B cell (primary cell): ENCODE measurements at regions not wholly inside any gene's neighbourhood (a gene's known extent, or its start where the extent isn't known, plus 50 kb on each side); places are given as distances from the start of the nearest gene placed in this dataset.

Experiments used
- ATAC-seq: fragments of 200-7000 bp; cut with Tn5 transposase; one replicate; pipeline ENCODE4 v1.10.0; 2021; ENCODE audit warnings: low read depth, mild to moderate bottlenecking, moderate number of reproducible peaks, moderate library complexity
- CTCF ChIA-PET: fragments of 350-600 bp; sonication (Branson Sonifier 250); formaldehyde crosslinking; loops from one replicate; lab custom pipeline; 2021; ENCODE audit warnings: antibody characterized with exemption, inconsistent platforms; lab: Charles Lee
- POLR2A ChIA-PET: fragments of 350-600 bp; sonication (Branson Sonifier 250); formaldehyde crosslinking; loops from one replicate; lab custom pipeline; 2021; ENCODE audit warnings: antibody characterized with exemption; lab: Charles Lee
- DNase-seq: peaks from one replicate; pipeline ENCODE4 v3.0.0; 2013
- H2AFZ ChIP-seq: 2 replicates; pipeline ENCODE4 v1.6.1; 2012; ENCODE audit warnings: mild to moderate bottlenecking, low read depth, low read length; ENCODE audit not compliant: insufficient read depth, poor library complexity, severe bottlenecking
- H3K27ac ChIP-seq, 2 donors: 1 replicate in 1 of 2; 2 replicates in 1 of 2; pipeline ENCODE4 v1.5.1; 2012 to 2013; ENCODE audit warnings: low read length in 2 of 2, mild to moderate bottlenecking in 2 of 2, moderate library complexity in 1 of 2
- H3K27me3 ChIP-seq, 4 experiments: fragments of 200-600 bp in 1 of 4; sonication (generic) in 1 of 4; replicated peaks in 1 of 4; 1 replicate in 2 of 4; 2 replicates in 2 of 4; pipeline versions ENCODE4 v1.6.1 to v1.7.0; 2013 to 2016; ENCODE audit warnings: low read length in 3 of 4, mild to moderate bottlenecking in 2 of 4, mixed read lengths in 1 of 4, moderate library complexity in 1 of 4; ENCODE audit not compliant: insufficient read depth in 4 of 4, control insufficient read depth in 3 of 4; ENCODE audit errors: control extremely low read depth in 1 of 4
- H3K36me3 ChIP-seq, 2 experiments: replicated peaks in 1 of 2; 1 replicate in 1 of 2; 2 replicates in 1 of 2; pipeline versions ENCODE4 v1.6.1 to v1.7.1; 2013; ENCODE audit warnings: low read length in 1 of 2; ENCODE audit not compliant: insufficient read depth in 2 of 2, control insufficient read depth in 1 of 2; ENCODE audit errors: control extremely low read depth in 1 of 2, extremely low read depth in 1 of 2
- H3K4me1 ChIP-seq, 2 donors: fragments of 200-600 bp in 1 of 2; sonication (generic) in 1 of 2; 1 replicate in 1 of 2; 2 replicates in 1 of 2; pipeline versions ENCODE4 v1.5.1 to v1.6.1; 2013 to 2017; ENCODE audit warnings: low read length in 2 of 2; ENCODE audit not compliant: control insufficient read depth in 2 of 2, insufficient read depth in 2 of 2
- H3K4me2 ChIP-seq: replicated peaks from 2 replicates; pipeline ENCODE3; 2012; ENCODE audit warnings: mild to moderate bottlenecking, low read depth, low read length; ENCODE audit not compliant: poor library complexity, severe bottlenecking
- H3K4me3 ChIP-seq, 5 experiments: fragments of 200-600 bp in 1 of 5; sonication (generic) in 1 of 5; 1 replicate in 3 of 5; 2 replicates in 2 of 5; pipeline versions ENCODE4 v1.5.1 to v1.7.0; 2011 to 2016; ENCODE audit warnings: low read length in 4 of 5, mild to moderate bottlenecking in 4 of 5, low read depth in 2 of 5, control low read depth in 1 of 5, moderate library complexity in 1 of 5; ENCODE audit not compliant: insufficient read depth in 1 of 5; ENCODE audit errors: control extremely low read depth in 1 of 5, extremely low read depth in 1 of 5
- H3K79me2 ChIP-seq: fragments of 200-600 bp; sonication (generic); one replicate; pipeline ENCODE4 v1.6.0; 2016; ENCODE audit warnings: low read length; ENCODE audit not compliant: control insufficient read depth, insufficient read depth
- H3K9ac ChIP-seq: fragments of 200-600 bp; sonication (generic); 2 replicates; pipeline ENCODE4 v1.6.1; 2017; ENCODE audit warnings: mild to moderate bottlenecking, low read length, moderate library complexity
- H3K9me3 ChIP-seq, 3 donors: one replicate each; pipeline versions ENCODE4 v1.6.1 to v1.7.1; 2013; ENCODE audit warnings: low read length in 2 of 3; ENCODE audit not compliant: control insufficient read depth in 2 of 3, insufficient read depth in 1 of 3; ENCODE audit errors: control extremely low read depth in 1 of 3
- H4K20me1 ChIP-seq: 2 replicates; pipeline ENCODE4 v1.6.0; 2012; ENCODE audit warnings: mild to moderate bottlenecking, low read length; ENCODE audit not compliant: insufficient read depth, control insufficient read depth, poor library complexity, severe bottlenecking
- H3K27ac Mint-ChIP-seq: one replicate; pipeline ENCODE4 v1.8.0; 2021; ENCODE audit warnings: mixed read lengths
- H3K27me3 Mint-ChIP-seq: one replicate; pipeline ENCODE4 v1.8.0; 2021; ENCODE audit warnings: mixed read lengths
- H3K4me1 Mint-ChIP-seq: one replicate; pipeline ENCODE4 v1.8.0; 2021; ENCODE audit warnings: mixed read lengths
- H3K4me3 Mint-ChIP-seq: one replicate; pipeline ENCODE4 v1.8.0; 2021; ENCODE audit warnings: mixed read lengths
- H3K9me3 Mint-ChIP-seq: one replicate; pipeline ENCODE4 v1.8.0; 2022; ENCODE audit warnings: mixed read lengths; ENCODE audit not compliant: insufficient read depth
- CTCF ChIP-seq: fragments of 200-600 bp; IDR thresholded peaks from one replicate; pipeline ENCODE4 v1.8.0; 2022; ENCODE audit warnings: antibody characterized with exemption, mild to moderate bottlenecking
- EZH2 ChIP-seq: IDR thresholded peaks from 2 replicates; pipeline ENCODE4 v1.6.1; 2012; ENCODE audit warnings: borderline replicate concordance, low read depth, mild to moderate bottlenecking, moderate library complexity, low read length; ENCODE audit not compliant: insufficient read depth, poor library complexity, severe bottlenecking
- WGBS: methylation state at CpG from one replicate; pipeline ENCODE4 v1.1.5; 2013; ENCODE audit warnings: missing lambda C conversion rate; ENCODE audit not compliant: insufficient coverage; 5-methylcytosine and 5-hydroxymethylcytosine counted together
- intact Hi-C: fragments of 100-400 bp; cut with micrococcal nuclease; formaldehyde crosslinking; loops from one replicate; pipeline ENCODE4 v1.10.0; 2022

- H3K36me3 ChIP-seq: no peaks in the 10 kb centered on the region
- H3K9me3 Mint-ChIP-seq: no peaks in the 10 kb centered on the region
- no peak overlapping the region for H3K4me2 ChIP-seq
- H3K4me3 ChIP-seq: no peak overlapping the region
- ChIA-PET CTCF (no interaction called here), POLR2A (no interaction called here)
- no peak overlapping the region for H2AFZ ChIP-seq
- intact Hi-C loops: no loop called here
- no peak overlapping the region for H3K4me3 Mint-ChIP-seq
- H3K79me2 ChIP-seq: no peaks in the 10 kb centered on the region
- no peaks in the 10 kb centered on the region for H3K27me3 ChIP-seq
- DNase-seq (no peak), ATAC-seq (no peak)
- no peak overlapping the region for H3K27ac Mint-ChIP-seq
- peaks cover 0 to 6% (median 0%) of the 10 kb centered on the region in 3 donors for H3K9me3 ChIP-seq
- no CpG with 5 or more reads among the region's 1 CpG for WGBS
- no peak overlapping the region for H3K9ac ChIP-seq
- H3K27ac ChIP-seq: no peak overlapping the region
- TF ChIP-seq EZH2: no peak
- no peak for TF ChIP-seq CTCF
- no peaks in the 10 kb centered on the region for H4K20me1 ChIP-seq
- no peaks in the 10 kb centered on the region for H3K4me1 ChIP-seq
- no peaks in the 10 kb centered on the region for H3K27me3 Mint-ChIP-seq
- H3K4me1 Mint-ChIP-seq: no peaks in the 10 kb centered on the region
Observed at GRCh38 chrX:77088233-77088632, 359.0 kb upstream of the FGF16 start.

- WGBS: 83% methylated on average over 1 of the region's 1 CpG
- intact Hi-C loops: no loop called here
- DNase-seq (no peak), ATAC-seq (no peak)
- no peak overlapping the region for H3K9ac ChIP-seq
- TF ChIP-seq CTCF (no peak), EZH2 (no peak)
- no peak overlapping the region for H3K27ac Mint-ChIP-seq
- H4K20me1 ChIP-seq: no peaks in the 10 kb centered on the region
- no peaks in the 10 kb centered on the region for H3K27me3 ChIP-seq
- no peaks in the 10 kb centered on the region for H3K36me3 ChIP-seq
- no peak overlapping the region for H3K4me3 ChIP-seq
- ChIA-PET POLR2A (no interaction called here), CTCF (no interaction called here)
- H3K4me2 ChIP-seq: no peak overlapping the region
- no peaks in the 10 kb centered on the region for H3K9me3 Mint-ChIP-seq
- no peaks in the 10 kb centered on the region for H3K79me2 ChIP-seq
- H3K4me1 Mint-ChIP-seq: no peaks in the 10 kb centered on the region
- no peaks in the 10 kb centered on the region for H3K4me1 ChIP-seq
- H3K27ac ChIP-seq: no peak overlapping the region
- no peaks in the 10 kb centered on the region for H3K9me3 ChIP-seq
- no peak overlapping the region for H2AFZ ChIP-seq
- H3K27me3 Mint-ChIP-seq: no peaks in the 10 kb centered on the region
- no peak overlapping the region for H3K4me3 Mint-ChIP-seq
Observed at GRCh38 chrX:77114501-77114900, 332.7 kb upstream of the FGF16 start.
